ENCODE measurements at regions not wholly inside any gene's neighbourhood (a gene's known extent, or its start where the extent isn't known, plus 50 kb on each side); places are given as distances from the start of the nearest gene placed in this dataset.
A peak's percentile ranks its signal among the peaks of the same experiment; 100 is the strongest.

DNA sequence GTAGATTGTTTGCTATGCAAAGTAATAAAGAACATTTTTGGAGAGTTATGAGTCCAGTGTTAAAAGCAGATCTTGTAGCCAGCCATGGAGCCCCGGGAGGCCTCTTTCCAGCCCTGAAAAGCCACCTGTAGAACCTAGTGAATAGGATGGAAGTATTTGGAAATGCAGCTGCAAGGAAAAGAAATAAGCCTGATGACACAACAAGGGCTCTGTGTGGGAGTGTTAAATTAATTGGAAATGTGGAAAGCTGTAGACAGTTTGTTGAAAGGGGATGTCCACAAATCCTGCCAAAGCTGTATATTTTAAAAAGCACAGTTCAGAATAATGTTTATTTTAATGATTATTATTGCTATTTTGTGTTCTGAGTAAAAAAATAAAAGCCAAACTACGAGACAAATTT lies 152.5 kb upstream of the GHR start:
- Histone ChIP-seq H4K20me1 (no peaks in the 10 kb centered on the region), H3K4me3 (no peak overlapping the region), H3K27ac (no peak overlapping the region), H3K4me2 (no peak overlapping the region), H3K36me3 (no peaks in the 10 kb centered on the region), H3K9me3 (no peaks in the 10 kb centered on the region), H3K27me3 (no peaks in the 10 kb centered on the region), H3K9ac (no peak overlapping the region), H3K4me1 (no peaks in the 10 kb centered on the region)
- TF ChIP-seq Cebpa-rat (IDR thresholded peaks at IDR 0.05): no peak

DNA sequence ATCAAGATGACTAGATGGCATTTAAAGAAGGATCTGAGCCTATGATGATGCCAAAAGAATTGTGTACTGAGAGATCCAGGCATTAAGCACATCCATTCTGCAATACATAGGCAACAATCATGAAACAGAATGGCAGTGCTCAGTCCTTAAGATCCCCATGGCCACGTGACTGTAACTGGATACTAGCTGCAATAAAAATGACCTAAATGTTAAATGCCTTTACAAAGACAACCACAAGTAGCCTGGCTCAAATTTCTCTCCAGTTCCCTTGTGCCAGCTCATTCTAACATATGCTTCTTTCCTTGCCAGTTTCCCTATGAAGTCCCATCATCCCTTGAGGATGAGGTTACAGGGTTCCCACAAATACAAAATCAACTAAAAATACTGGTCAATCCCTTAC lies 148.3 kb upstream of the GHR start:
- Histone ChIP-seq H3K4me3 (no peak overlapping the region), H3K9me3 (no peaks in the 10 kb centered on the region), H4K20me1 (no peaks in the 10 kb centered on the region), H3K36me3 (no peaks in the 10 kb centered on the region), H3K4me1 (no peaks in the 10 kb centered on the region), H3K27ac (no peak overlapping the region), H3K4me2 (no peak overlapping the region), H3K9ac (no peak overlapping the region), H3K27me3 (no peaks in the 10 kb centered on the region)
- no peak for TF ChIP-seq Cebpa-rat (IDR thresholded peaks at IDR 0.05)

DNA sequence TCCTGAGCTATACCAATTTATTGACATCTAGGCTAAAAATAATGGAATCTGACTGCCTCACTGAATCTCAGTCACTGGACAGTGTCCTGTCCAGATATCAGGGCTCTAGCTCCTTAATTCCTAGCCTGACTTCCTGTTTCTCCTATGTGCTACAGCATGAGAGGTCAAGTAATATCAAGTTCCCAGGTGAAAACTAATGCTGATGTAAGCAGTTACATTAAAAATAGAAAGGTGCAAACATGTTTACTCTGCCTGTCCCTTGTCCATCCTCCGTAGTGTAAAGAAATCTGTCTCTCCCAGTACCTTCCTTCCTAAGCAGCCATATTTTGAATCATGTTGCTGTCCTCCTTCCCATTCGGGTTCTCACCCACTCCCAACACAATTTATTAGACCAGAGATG lies 145.9 kb upstream of the GHR start:
- Histone ChIP-seq H3K4me1 (no peaks in the 10 kb centered on the region), H3K4me2 (no peak overlapping the region), H4K20me1 (no peaks in the 10 kb centered on the region), H3K4me3 (no peak overlapping the region), H3K36me3 (no peaks in the 10 kb centered on the region), H3K9ac (no peak overlapping the region), H3K27ac (no peak overlapping the region), H3K27me3 (no peaks in the 10 kb centered on the region), H3K9me3 (no peaks in the 10 kb centered on the region)
- TF ChIP-seq Cebpa-rat (IDR thresholded peaks at IDR 0.05): no peak

DNA sequence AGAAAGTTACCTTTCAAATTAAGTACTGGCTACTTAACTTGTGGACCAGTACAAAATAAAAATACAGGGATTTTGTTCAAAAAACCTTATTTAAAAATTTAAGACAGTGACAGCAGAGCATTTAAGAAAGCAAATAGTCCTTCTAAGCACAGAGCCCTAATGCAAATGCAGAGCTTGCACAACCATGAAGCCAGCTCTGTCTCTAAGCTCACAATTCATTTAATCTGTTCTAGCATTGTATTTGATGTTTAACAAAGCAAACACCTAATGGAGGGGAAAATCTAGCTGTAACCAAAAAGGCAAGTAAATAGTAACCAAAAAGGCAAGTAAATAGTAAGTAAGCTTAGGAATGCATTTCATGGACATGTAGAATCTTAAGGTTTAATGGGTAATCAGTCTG lies 138.7 kb upstream of the GHR start:
- H3K4me2 ChIP-seq: no peak overlapping the region
- no peaks in the 10 kb centered on the region for H3K27me3 ChIP-seq
- H3K9me3 ChIP-seq: no peaks in the 10 kb centered on the region
- no peak overlapping the region for H3K27ac ChIP-seq
- no peak for TF ChIP-seq Cebpa-rat (IDR thresholded peaks at IDR 0.05)
- peaks cover 12% of the 10 kb centered on the region for H3K4me1 ChIP-seq
- H3K36me3 ChIP-seq: no peaks in the 10 kb centered on the region
- no peak overlapping the region for H3K4me3 ChIP-seq
- no peak overlapping the region for H3K9ac ChIP-seq
- H4K20me1 ChIP-seq: no peaks in the 10 kb centered on the region

DNA sequence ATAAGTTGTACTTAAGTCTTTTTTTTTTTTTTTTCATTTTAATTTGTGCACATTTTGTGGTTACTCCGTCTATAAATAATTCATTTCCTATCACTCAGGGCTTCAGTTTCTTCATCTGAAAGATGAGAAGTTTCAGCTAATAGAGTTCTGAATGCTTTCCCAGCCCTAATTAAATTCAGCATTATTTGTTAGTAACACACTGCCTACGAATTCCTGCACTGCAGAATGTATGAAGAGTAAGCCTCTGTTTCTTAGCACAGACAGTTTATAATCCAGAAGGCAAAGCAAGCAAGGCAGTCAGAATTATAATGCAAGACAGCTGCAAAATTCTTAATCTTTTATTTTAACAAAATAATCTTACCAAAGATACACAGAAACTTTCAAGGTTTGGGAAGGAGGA lies 138.0 kb upstream of the GHR start:
- Histone ChIP-seq H3K27me3 (no peaks in the 10 kb centered on the region), H4K20me1 (no peaks in the 10 kb centered on the region), H3K36me3 (no peaks in the 10 kb centered on the region), H3K4me1 (peaks cover 12% of the 10 kb centered on the region), H3K9me3 (no peaks in the 10 kb centered on the region), H3K9ac (no peak overlapping the region), H3K4me3 (no peak overlapping the region), H3K4me2 (peak overlapping the region; percentile 46), H3K27ac (no peak overlapping the region)
- TF ChIP-seq Cebpa-rat (IDR thresholded peaks at IDR 0.05): no peak

DNA sequence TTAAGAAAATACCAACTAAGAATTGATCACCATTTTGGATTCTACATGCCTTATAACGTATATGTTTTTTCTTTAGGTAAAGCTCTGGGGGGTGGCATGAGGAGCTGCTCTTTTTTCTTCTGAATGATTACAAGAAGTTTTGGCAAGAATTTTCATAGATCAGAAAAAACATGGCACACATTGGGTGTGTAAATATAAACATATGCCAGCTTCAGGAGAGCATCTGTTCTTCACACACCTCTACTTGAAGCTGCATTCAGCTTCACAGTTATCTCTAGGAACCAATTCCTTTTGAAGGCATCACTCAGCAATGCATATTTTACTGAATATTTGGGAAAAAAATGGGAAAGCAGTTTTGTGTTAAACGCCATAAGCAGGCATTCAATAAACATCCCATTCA lies 122.7 kb upstream of the GHR start:
- H3K4me2 ChIP-seq: no peak overlapping the region
- H3K4me1 ChIP-seq: no peaks in the 10 kb centered on the region
- H3K27ac ChIP-seq: no peak overlapping the region
- no peaks in the 10 kb centered on the region for H4K20me1 ChIP-seq
- H3K36me3 ChIP-seq: no peaks in the 10 kb centered on the region
- H3K9me3 ChIP-seq: no peaks in the 10 kb centered on the region
- no peaks in the 10 kb centered on the region for H3K27me3 ChIP-seq
- no peak for TF ChIP-seq Cebpa-rat (IDR thresholded peaks at IDR 0.05)
- H3K9ac ChIP-seq: no peak overlapping the region
- no peak overlapping the region for H3K4me3 ChIP-seq

DNA sequence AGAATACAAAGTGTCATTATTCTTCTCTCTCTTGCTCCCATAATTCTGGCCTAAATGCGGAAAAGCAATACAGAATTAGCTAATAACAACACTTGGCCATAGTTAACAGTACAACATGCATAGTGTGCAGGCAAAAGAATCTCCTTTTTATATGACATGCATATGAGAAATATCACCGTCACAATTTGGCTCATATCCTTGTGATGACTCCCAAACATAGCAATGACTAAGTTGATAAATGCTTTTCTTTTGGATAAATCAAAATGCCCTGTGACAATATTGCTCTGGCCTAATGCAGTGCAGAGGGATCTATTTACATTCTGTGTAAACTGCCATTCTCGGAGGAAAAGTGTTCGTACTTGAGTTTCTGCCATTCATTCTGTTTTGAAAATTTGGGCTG lies 121.9 kb upstream of the GHR start:
- no peak overlapping the region for H3K4me3 ChIP-seq
- H3K27me3 ChIP-seq: no peaks in the 10 kb centered on the region
- H4K20me1 ChIP-seq: no peaks in the 10 kb centered on the region
- H3K9ac ChIP-seq: no peak overlapping the region
- H3K36me3 ChIP-seq: no peaks in the 10 kb centered on the region
- no peaks in the 10 kb centered on the region for H3K9me3 ChIP-seq
- no peaks in the 10 kb centered on the region for H3K4me1 ChIP-seq
- no peak overlapping the region for H3K4me2 ChIP-seq
- H3K27ac ChIP-seq: no peak overlapping the region
- no peak for TF ChIP-seq Cebpa-rat (IDR thresholded peaks at IDR 0.05)

DNA sequence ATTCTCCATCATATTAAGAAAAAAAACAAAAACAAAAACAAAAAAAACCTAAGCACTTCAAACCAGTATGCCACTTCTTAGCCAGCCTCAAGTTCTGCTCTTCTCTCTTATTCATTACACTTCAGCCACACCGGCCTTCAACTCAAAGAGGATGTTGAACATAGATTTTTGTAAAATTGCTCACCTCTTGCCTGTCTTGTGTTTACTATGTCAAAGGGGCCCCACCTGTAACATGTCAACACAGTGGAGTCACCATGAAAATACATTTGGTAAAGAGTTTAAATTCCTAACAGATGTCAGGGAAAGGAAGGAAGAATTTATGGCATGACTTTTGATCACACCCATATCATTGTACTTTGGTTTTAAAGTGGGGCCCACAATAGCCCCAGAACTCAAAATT lies 121.1 kb upstream of the GHR start:
- H3K9me3 ChIP-seq: no peaks in the 10 kb centered on the region
- no peaks in the 10 kb centered on the region for H3K36me3 ChIP-seq
- no peak overlapping the region for H3K4me3 ChIP-seq
- no peaks in the 10 kb centered on the region for H3K4me1 ChIP-seq
- no peak overlapping the region for H3K27ac ChIP-seq
- TF ChIP-seq Cebpa-rat (IDR thresholded peaks at IDR 0.05): no peak
- H4K20me1 ChIP-seq: no peaks in the 10 kb centered on the region
- H3K27me3 ChIP-seq: no peaks in the 10 kb centered on the region
- H3K4me2 ChIP-seq: no peak overlapping the region
- H3K9ac ChIP-seq: no peak overlapping the region

DNA sequence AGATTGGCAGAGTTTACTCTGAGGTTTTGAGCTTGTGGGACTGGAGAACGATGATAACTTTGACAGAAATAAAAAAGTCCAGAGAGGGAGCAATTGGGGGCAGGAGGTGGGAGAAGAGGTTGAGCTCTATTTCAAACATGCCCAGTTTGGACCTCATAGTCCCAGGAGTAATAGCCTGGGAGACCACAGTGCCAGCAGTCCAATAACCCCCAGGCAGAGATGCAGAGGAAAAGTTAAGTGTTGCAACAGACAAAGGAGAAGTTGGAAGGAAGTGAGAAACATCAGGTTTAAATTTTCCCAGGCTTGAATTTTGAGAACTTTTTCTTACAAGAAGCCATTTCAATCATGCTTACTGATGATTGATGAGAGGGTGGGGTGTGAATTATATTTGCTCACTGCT lies 117.0 kb upstream of the GHR start:
- Histone ChIP-seq H3K9ac (no peak overlapping the region), H3K36me3 (no peaks in the 10 kb centered on the region), H3K4me2 (no peak overlapping the region), H3K9me3 (no peaks in the 10 kb centered on the region), H3K4me3 (no peak overlapping the region), H3K27me3 (no peaks in the 10 kb centered on the region), H4K20me1 (no peaks in the 10 kb centered on the region), H3K27ac (no peak overlapping the region), H3K4me1 (no peaks in the 10 kb centered on the region)
- no peak for TF ChIP-seq Cebpa-rat (IDR thresholded peaks at IDR 0.05)

DNA sequence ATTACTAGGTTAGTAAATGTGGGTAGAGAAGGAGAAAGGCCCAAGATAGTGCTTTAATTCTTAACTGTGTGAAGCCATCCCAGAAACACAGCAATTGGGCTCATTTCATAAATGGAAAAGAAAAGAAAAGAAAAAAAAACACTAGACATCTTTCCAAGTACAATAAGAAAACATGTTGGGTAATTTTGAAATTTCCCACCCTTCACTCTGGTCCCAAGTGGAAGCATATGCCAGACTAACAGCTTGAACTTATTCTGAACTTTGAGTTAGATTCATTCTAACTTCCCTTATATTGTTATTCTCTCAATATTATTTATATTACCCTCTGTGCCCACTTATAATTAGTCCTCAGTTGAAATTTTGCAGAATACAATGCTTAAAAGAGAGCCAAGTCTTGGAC lies 113.4 kb upstream of the GHR start:
- Histone ChIP-seq H3K4me1 (no peaks in the 10 kb centered on the region), H3K4me3 (no peak overlapping the region), H3K9me3 (no peaks in the 10 kb centered on the region), H3K36me3 (no peaks in the 10 kb centered on the region), H3K27ac (no peak overlapping the region), H3K4me2 (no peak overlapping the region), H3K9ac (no peak overlapping the region), H4K20me1 (no peaks in the 10 kb centered on the region), H3K27me3 (no peaks in the 10 kb centered on the region)
- no peak for TF ChIP-seq Cebpa-rat (IDR thresholded peaks at IDR 0.05)

DNA sequence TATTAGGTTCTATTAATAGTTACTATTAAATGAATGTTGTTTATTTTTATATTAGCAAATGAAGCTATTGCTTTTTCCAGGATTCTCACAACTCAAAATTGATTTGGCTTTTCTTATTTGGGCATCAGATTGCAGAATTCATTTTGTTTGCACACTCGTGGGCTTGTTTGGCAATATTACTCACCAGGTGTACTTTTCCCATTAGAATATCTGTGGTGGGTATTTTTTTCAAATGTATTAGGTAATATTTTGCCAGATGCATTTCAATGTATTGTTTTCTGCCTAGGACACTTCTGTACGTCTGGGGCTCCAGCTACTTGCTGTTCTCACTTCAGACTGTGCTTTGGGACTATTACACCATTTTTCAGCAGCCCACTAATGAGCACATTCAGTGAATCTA lies 108.0 kb upstream of the GHR start:
- Histone ChIP-seq H4K20me1 (no peaks in the 10 kb centered on the region), H3K36me3 (no peaks in the 10 kb centered on the region), H3K9me3 (peaks cover 20% of the 10 kb centered on the region), H3K27me3 (no peaks in the 10 kb centered on the region), H3K9ac (no peak overlapping the region), H3K4me2 (no peak overlapping the region), H3K4me3 (no peak overlapping the region), H3K27ac (no peak overlapping the region), H3K4me1 (no peaks in the 10 kb centered on the region)
- no peak for TF ChIP-seq Cebpa-rat (IDR thresholded peaks at IDR 0.05)
